BJ (cell line): ENCODE measurements at regions not wholly inside any gene's neighbourhood (a gene's known extent, or its start where the extent isn't known, plus 50 kb on each side); places are given as distances from the start of the nearest gene placed in this dataset.
"Not testable (repeated sequence)": the region's sequence is repeated elsewhere in the genome, so short reads cannot be mapped to it uniquely, and the experiment has no call there.

ENCODE experiments used
- CTCF ChIA-PET: fragments of 350-600 bp; formaldehyde crosslinking; extraction: SDS; loops from one replicate; lab custom pipeline; 2021; ENCODE audit warnings: antibody characterized with exemption, inconsistent platforms; lab: Yijun Ruan, JAX
- POLR2A ChIA-PET: fragments of 300-600 bp; sonication (Branson Sonifier 250); formaldehyde crosslinking; extraction: SDS; loops from one replicate; lab custom pipeline; 2021; ENCODE audit warnings: antibody characterized with exemption; lab: Charles Lee
- DNase-seq: peaks from one replicate; pipeline ENCODE4 v3.0.0-alpha.2; 2011; ENCODE audit warnings: low read depth
- H3K27me3 ChIP-seq: 2 replicates; pipeline ENCODE4 v1.6.0; 2011; ENCODE audit warnings: low read length; ENCODE audit not compliant: control insufficient read depth, insufficient read depth
- H3K36me3 ChIP-seq: 2 replicates; pipeline ENCODE4 v1.5.1; 2011; ENCODE audit warnings: low read length; ENCODE audit not compliant: control insufficient read depth, insufficient read depth
- H3K4me3 ChIP-seq: 2 replicates; pipeline ENCODE4 v1.5.1; 2011; ENCODE audit warnings: low read depth, mild to moderate bottlenecking, control low read depth, low read length
- TF ChIP-seq, protein P1 (sequence below): IDR thresholded peaks from 2 replicates; pipeline ENCODE4 v1.5.1; 2011; ENCODE audit warnings: low read depth, mild to moderate bottlenecking, control low read depth, inconsistent platforms, low read length, moderate library complexity; ENCODE audit not compliant: insufficient read depth

DNA sequence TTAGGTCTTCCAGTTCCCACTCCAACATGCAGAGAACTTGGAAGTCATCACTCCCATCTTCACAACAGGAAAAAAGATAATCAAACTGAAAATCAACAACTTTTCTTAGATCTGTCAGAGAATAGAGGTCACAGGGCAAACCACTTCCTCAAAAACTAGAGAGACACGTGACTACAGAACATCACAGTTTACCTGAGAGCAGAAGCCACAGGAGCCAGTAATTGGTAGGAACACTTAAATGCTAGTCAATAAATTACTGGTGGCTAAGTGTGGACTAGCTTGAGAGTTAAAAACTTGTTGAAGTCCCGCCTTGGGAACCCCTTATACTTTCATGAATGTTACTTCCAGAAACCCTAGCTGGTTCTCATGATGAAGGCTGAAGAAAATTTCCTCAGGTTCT, 81.1 kb downstream of the THSD1 start:
- H3K36me3 ChIP-seq, CTCF ChIA-PET, POLR2A ChIA-PET, DNase-seq, H3K27me3 ChIP-seq, H3K4me3 ChIP-seq: not testable (repeated sequence)

DNA sequence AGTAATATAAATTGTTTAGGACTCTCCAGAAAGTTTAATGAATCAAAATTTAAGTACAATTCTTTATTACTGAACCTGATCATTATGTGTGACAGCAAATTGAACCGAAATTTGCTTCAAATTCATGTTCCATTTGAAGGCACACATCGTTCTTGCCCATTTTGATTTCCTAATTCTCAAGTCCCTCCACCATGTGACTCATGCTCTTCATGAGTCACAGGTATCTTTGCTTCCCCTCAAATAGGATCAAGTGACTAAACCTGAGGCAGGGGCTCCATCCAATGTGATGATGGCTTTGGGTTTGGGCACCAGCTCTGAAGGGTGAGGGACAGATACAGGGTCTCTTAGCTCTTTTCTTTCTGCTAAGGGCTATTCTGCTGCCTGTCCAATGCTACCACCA, 86.1 kb downstream of the THSD1 start:
- TF ChIP-seq, protein P1, sequence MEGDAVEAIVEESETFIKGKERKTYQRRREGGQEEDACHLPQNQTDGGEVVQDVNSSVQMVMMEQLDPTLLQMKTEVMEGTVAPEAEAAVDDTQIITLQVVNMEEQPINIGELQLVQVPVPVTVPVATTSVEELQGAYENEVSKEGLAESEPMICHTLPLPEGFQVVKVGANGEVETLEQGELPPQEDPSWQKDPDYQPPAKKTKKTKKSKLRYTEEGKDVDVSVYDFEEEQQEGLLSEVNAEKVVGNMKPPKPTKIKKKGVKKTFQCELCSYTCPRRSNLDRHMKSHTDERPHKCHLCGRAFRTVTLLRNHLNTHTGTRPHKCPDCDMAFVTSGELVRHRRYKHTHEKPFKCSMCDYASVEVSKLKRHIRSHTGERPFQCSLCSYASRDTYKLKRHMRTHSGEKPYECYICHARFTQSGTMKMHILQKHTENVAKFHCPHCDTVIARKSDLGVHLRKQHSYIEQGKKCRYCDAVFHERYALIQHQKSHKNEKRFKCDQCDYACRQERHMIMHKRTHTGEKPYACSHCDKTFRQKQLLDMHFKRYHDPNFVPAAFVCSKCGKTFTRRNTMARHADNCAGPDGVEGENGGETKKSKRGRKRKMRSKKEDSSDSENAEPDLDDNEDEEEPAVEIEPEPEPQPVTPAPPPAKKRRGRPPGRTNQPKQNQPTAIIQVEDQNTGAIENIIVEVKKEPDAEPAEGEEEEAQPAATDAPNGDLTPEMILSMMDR: no peak
- Histone ChIP-seq H3K36me3 (no peaks in the 10 kb centered on the region), H3K27me3 (no peaks in the 10 kb centered on the region; the same call in none of the 2 replicates), H3K4me3 (no peak overlapping the region)
- no peak for DNase-seq
- ChIA-PET POLR2A (no interaction called here), CTCF (no interaction called here)

DNA sequence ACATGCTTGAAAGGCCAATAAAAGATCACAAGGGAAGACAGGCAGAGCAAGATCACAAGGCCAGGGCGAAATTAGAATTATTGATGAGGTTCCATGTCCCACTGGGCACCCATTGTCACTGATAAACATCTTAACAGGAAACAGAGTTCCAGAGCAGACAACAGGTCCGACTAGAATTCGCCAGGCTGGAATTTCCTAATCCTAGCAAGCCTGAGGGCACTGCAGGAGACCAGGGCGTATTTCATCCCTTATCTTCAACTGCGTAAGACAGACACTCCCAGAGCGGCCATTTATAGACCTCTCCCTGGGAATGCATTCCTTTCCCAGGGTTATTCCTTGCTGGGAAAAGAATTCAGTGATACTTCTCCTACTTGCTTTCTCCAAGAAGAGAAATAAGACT, 96.1 kb downstream of the THSD1 start:
- H3K27me3 ChIP-seq, H3K36me3 ChIP-seq, H3K4me3 ChIP-seq, POLR2A ChIA-PET, DNase-seq: not testable (repeated sequence)
- CTCF ChIA-PET: interaction anchor here (1.4 kb wide), 1 partner anchor 141 kb away, joined by 3 read pairs; no protein-coding TSS in a partner anchor

DNA sequence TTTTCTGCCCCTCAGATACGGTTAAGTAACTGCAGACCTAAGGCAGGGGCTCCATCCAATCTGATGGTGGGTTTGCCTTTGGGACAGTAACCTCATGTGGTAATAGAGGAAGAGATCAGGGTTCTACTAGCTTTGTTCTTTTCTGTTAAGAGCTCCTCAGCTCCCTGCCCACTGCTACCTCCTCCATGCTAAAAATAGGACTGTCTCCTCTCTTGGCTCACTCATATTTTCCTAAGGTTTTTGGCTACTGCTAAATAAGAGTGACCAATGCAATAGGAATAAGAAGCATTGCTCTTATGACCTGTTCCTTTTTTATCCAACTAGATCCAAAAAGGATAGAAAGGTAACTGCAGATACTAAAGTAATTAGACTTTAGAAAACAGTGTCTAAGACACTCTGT, 99.6 kb downstream of the THSD1 start:
- DNase-seq, H3K4me3 ChIP-seq, POLR2A ChIA-PET, CTCF ChIA-PET, H3K27me3 ChIP-seq, H3K36me3 ChIP-seq: not testable (repeated sequence)

DNA sequence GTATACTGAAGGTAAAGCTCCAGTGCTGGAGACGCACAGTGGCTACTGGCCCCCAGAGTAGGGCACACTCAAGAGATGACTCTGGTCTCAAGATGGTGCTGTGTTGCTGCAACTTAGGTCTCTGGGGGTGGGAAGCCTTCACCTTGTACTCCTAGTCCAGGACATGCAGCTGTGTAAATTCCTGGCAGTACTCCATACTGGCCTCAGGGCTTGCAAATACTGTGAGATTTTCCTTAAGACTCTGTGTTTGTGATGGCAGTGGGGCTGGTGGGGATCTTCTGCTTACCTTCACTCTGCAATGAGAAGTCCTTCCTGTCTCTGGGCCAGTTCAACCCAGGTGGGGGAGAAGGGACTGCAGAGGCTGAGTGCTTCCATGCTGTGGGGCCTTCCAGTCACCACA, 102.9 kb downstream of the THSD1 start:
- POLR2A ChIA-PET, CTCF ChIA-PET, H3K4me3 ChIP-seq, DNase-seq, H3K27me3 ChIP-seq, H3K36me3 ChIP-seq: not testable (repeated sequence)

DNA sequence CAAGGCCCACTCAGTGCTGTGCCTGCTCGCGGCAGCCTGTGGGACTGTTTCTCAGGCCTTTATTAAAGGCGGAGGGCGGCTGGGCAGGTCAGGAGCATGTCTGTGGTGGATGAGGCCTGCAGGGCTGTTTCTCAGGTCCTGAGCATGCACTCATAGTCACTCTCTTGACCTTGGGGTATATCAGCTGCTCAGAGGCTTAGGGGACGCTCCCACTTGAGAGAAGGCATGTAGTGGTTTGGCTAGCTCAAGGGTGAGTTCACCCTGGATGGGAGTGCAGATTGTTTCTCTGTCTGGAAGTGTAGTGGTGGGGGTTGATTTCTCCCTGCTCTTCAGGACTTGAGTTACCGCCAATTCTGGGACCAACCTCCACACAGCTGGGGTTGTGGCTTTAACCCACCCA, 103.3 kb downstream of the THSD1 start:
- POLR2A ChIA-PET, DNase-seq: not testable (repeated sequence)

DNA sequence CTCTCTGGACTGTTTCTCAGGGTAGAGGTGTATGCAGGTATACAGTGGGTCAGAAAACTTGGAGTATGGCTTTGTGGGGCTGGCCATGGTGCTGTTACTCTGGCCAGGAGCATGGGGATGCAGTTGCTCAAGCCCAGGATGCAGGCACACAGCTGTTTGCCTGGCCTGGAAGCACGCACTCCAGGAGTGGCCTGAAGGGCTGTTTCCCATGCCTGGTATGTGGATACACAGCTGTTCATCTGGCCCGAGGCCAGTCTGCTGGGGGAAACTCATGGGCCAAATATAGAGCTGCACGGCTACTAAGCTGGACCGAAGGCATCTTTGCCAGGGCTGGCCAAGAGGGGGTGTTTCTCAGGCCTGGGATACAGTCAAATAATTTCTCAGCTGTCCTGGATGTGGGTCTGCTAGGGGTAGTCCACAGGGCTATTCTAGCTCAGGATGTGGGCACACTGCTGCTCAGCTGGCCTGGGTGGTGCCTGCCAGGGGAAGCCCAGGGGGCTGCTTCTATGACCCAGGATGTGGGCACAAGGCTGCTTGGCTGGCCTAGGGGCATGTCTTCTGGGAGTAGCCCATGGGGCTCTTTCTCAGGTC, 104.1 kb downstream of the THSD1 start:
- H3K27me3 ChIP-seq, POLR2A ChIA-PET, H3K36me3 ChIP-seq, H3K4me3 ChIP-seq, DNase-seq, CTCF ChIA-PET: not testable (repeated sequence)

More for the DNA sequence above, 103.3 kb downstream of the THSD1 start:
- H3K27me3 ChIP-seq, H3K4me3 ChIP-seq, H3K36me3 ChIP-seq, CTCF ChIA-PET: not testable (repeated sequence)

DNA sequence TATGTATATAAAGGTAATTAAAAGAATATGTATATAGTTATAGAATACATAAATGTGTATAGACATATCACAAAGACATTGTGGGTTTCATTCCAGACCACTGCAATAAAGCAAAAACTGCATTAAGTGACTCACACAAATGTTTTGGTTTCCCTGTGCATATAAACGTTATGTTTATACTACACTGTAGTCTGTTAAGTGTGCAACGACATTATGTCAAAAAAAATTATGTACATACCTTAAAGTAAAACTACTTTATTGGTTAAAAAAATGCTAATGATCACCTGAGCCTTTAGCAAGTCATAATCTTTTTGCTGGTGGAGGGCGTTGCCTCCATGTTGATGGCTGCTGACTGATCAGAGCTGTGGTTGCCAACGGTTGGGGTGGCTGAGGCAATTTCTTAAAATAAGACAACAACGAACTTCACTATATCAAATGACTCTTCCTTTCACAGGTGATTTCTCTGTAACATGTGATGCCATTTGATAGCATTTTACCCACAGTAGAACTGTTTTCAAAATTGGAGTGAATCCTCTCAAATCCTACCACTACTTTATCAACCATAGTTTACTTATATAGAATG, 107.8 kb downstream of the THSD1 start:
- CTCF ChIA-PET, H3K36me3 ChIP-seq, POLR2A ChIA-PET, DNase-seq, H3K27me3 ChIP-seq, H3K4me3 ChIP-seq: not testable (repeated sequence)

DNA sequence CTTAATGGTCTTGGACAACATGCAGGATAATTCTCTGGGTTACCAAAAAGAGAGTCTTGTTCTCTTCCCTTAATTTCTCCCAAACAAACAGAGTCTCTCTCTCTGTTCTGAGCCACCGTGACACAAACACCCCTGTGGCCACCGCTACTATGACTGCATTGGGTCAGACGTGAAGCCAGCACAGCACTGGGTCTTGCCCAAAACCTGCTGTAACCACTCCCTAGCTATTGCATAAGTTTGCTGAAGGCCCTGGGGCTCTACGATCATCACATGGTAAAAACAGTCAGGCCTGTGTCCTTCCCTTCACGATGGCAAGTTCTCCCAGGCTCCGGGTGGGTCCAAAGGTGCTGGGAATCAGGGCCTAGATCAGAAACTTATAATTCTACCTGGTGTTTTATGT, 117.1 kb downstream of the THSD1 start:
- H3K4me3 ChIP-seq, H3K27me3 ChIP-seq, POLR2A ChIA-PET, H3K36me3 ChIP-seq, DNase-seq, CTCF ChIA-PET: not testable (repeated sequence)

DNA sequence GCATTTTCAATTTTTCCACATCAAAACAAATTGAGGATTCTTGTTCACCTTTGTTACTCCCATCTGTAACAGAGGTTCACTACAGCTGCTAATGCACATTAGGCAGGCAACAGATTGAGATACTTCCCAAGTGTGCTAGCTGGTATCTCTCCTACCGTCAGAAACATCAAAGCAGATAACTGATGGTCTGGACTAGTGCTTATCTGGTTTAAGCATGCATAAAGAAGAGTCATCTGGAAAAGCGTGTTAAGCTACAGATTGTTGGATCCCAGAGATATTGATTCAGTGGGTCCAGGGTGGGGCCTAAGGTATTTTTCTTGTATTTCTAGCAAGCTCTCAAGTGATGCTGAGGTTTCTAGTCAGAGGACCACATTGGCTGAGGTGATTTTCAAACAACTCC, 122.0 kb upstream of the NEK3 start:
- CTCF ChIA-PET, H3K27me3 ChIP-seq, DNase-seq, POLR2A ChIA-PET, H3K4me3 ChIP-seq, H3K36me3 ChIP-seq: not testable (repeated sequence)

DNA sequence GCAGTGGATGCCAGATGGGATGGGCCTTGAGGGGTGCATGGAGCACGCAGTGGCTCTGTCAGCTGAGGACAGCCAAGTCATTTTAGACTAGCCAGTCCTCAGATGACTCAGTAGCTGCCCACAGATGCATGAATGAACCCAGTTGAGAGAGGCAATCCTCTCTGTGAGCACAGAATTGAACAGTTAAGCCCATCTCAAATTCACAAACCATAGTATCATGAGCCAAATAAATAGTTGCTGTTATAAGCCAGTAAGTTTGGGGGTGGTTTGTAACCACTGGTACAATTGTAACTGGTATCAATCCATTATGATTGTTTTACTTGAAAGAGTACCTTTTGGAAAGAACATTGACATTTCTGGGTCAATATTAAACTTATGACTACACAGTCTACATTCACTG, 120.0 kb upstream of the NEK3 start:
- DNase-seq, CTCF ChIA-PET, H3K36me3 ChIP-seq, H3K27me3 ChIP-seq, H3K4me3 ChIP-seq, POLR2A ChIA-PET: not testable (repeated sequence)

DNA sequence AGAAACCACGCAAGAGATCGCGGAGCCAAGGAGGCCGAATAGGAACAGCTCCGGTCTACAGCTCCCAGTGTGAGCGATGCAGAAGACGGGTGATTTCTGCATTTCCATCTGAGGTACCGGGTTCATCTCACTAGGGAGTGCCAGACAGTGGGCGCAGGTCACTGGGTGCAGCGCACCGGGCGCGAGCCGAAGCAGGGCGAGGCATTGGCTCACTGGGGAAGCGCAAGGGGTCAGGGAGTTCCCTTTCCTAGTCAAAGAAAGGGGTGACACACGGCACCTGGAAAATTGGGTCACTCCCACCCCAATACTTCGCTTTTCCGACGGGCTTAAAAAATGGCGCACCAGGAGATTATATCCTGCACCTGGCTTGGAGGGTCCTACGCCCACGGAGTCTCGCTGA, 94.9 kb upstream of the NEK3 start:
- DNase-seq, H3K27me3 ChIP-seq, H3K4me3 ChIP-seq, POLR2A ChIA-PET, CTCF ChIA-PET, H3K36me3 ChIP-seq: not testable (repeated sequence)
